Nucleus accumbens (tissue), 56 donors: ENCODE measurements at regions not wholly inside any gene's neighbourhood (a gene's known extent, or its start where the extent isn't known, plus 50 kb on each side); places are given as distances from the start of the nearest gene placed in this dataset.

ENCODE experiments used
- DNase-seq, 56 donors: peaks; one replicate each; lab custom pipeline; 2025; lab: John Stamatoyannopoulos, UW

GRCh38 chr14:31943217-31943799 lies 133.8 kb upstream of the ARHGAP5 start:
- no peak for DNase-seq

GRCh38 chr14:31943861-31944255 lies 133.2 kb upstream of the ARHGAP5 start:
- DNase-seq = no peak

GRCh38 chr14:31944256-31945073 lies 132.6 kb upstream of the ARHGAP5 start:
- no peak for DNase-seq

- no peak for DNase-seq
These were observed 132.0 kb upstream of the ARHGAP5 start for GRCh38 chr14:31945074-31945613.

GRCh38 chr14:31945701-31946100 lies 131.4 kb upstream of the ARHGAP5 start:
- no peak for DNase-seq

- DNase-seq = no peak
These were observed 130.0 kb upstream of the ARHGAP5 start for GRCh38 chr14:31947076-31947475.

- no peak for DNase-seq
These were observed 129.2 kb upstream of the ARHGAP5 start for GRCh38 chr14:31947680-31948595.

GRCh38 chr14:31949709-31950108 lies 127.4 kb upstream of the ARHGAP5 start:
- no peak for DNase-seq

GRCh38 chr14:31950331-31950730 lies 126.8 kb upstream of the ARHGAP5 start:
- DNase-seq = no peak

GRCh38 chr14:31950764-31951637 lies 126.1 kb upstream of the ARHGAP5 start:
- DNase-seq = peak in 6 of 56 donors; percentile 2 to 22 (median 6)

- DNase-seq = no peak
These were observed 125.5 kb upstream of the ARHGAP5 start for GRCh38 chr14:31951638-31951964.

- DNase-seq = no peak
These were observed 124.5 kb upstream of the ARHGAP5 start for GRCh38 chr14:31952573-31952972.

GRCh38 chr14:31953210-31953609 lies 123.9 kb upstream of the ARHGAP5 start:
- DNase-seq = no peak

- DNase-seq = no peak
These were observed 122.1 kb upstream of the ARHGAP5 start for GRCh38 chr14:31954991-31955390.

GRCh38 chr14:31955936-31956579 lies 121.0 kb upstream of the ARHGAP5 start:
- no peak for DNase-seq

GRCh38 chr14:31957565-31957964 lies 119.5 kb upstream of the ARHGAP5 start:
- no peak for DNase-seq

GRCh38 chr14:31960039-31960438 lies 117.1 kb upstream of the ARHGAP5 start:
- no peak for DNase-seq

- no peak for DNase-seq
These were observed 115.2 kb upstream of the ARHGAP5 start for GRCh38 chr14:31961896-31962295.

- peak in 32 of 56 donors; percentile 12 to 87 (median 48) for DNase-seq
These were observed 114.2 kb upstream of the ARHGAP5 start for GRCh38 chr14:31962920-31963319.
